ENCODE measurements at regions not wholly inside any gene's neighbourhood (a gene's known extent, or its start where the extent isn't known, plus 50 kb on each side); places are given as distances from the start of the nearest gene placed in this dataset.
"Not testable (repeated sequence)": the region's sequence is repeated elsewhere in the genome, so short reads cannot be mapped to it uniquely, and the experiment has no call there.

GRCh38 chr1:119209061-119209460, 68.6 kb upstream of the WARS2 start:
- intact Hi-C loops (cut with DNase I, micrococcal nuclease) = no loop called here
- Mint-ChIP-seq H3K4me3 (no peak overlapping the region), H3K27me3 (no peaks in the 10 kb centered on the region), H3K9me3 (peaks cover 10% of the 10 kb centered on the region), H3K4me1 (ENCODE audit: low read depth) (no peaks in the 10 kb centered on the region), H3K27ac (no peak overlapping the region), H3K36me3 (ENCODE audit: low read depth) (peaks cover 41% of the 10 kb centered on the region)
- POLR2A ChIA-PET = no interaction called here
- Histone ChIP-seq H3K9me3 (ENCODE audit: control insufficient read depth in 1 of 2, insufficient read depth in 1 of 2, low read length in 2 of 2) (no peaks in the 10 kb centered on the region), H3K27me3 (ENCODE audit: control insufficient read depth in 1 of 2, insufficient read depth in 2 of 2, low read length in 2 of 2) (no peaks in the 10 kb centered on the region), H3K4me1 (ENCODE audit: insufficient read depth, low read length) (no peaks in the 10 kb centered on the region), H3K27ac (ENCODE audit: low read depth in 1 of 2, low read length in 2 of 2) (no peak overlapping the region), H3K4me3 (ENCODE audit: low read length) (no peak overlapping the region), H3K36me3 (ENCODE audit: insufficient read depth, low read length) (peaks cover 2% of the 10 kb centered on the region)
- no peak for ATAC-seq (ENCODE audit: poor library complexity)
- no peak for TF ChIP-seq CTCF (IDR thresholded peaks at IDR 0.05)
- no peak for DNase-seq
- CTCF ChIA-PET = no interaction called here

DNA sequence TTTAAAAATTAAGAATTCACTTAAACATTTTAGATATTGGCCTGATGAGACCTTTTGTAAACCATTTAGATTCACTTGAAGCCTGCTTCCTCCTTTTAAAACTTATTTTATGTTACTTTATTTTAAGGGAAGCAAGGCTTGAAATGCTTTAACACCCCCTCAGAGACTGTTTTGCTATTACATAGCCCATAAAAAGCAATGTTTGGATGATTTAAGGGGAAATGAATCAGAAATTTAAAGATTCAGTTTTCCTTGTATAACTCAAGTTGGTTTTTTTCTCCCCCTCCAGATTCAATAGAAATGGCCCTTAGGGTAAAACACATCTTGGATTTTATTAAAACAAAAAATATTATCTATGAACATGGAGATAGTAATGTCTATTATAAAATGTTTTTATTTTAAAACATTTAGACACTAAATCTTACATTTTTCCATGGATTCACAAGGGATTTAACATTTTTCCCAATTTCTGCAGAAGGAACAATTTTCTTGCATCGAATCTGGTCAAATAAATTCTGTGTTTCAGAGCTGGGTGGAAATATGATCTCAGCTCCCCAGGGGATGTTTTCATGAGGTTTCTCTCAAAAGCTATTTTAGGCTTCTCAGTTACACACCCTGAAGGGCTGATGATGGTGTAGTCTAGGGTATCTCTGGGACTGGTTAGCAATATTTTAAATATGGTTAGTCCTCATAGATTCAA, 69.3 kb upstream of the WARS2 start:
- CTCF ChIA-PET = interaction anchor here (1.4 kb wide), 1 partner anchor 13 kb away, joined by 4 read pairs; no protein-coding TSS in a partner anchor
- Mint-ChIP-seq H3K27ac (no peak overlapping the region), H3K36me3 (ENCODE audit: low read depth) (peaks cover 41% of the 10 kb centered on the region), H3K4me1 (ENCODE audit: low read depth) (no peaks in the 10 kb centered on the region), H3K27me3 (no peaks in the 10 kb centered on the region), H3K4me3 (no peak overlapping the region), H3K9me3 (peaks cover 10% of the 10 kb centered on the region)
- intact Hi-C loops (cut with DNase I, micrococcal nuclease) = no loop called here
- no peak overlapping the region for H3K27ac ChIP-seq (ENCODE audit: low read depth in 1 of 2, low read length in 2 of 2)
- H3K9me3 ChIP-seq (ENCODE audit: control insufficient read depth in 1 of 2, insufficient read depth in 1 of 2, low read length in 2 of 2) = peaks cover 0 to under 1% of the 10 kb centered on the region in 2 experiments
- DNase-seq (no peak), ATAC-seq (ENCODE audit: poor library complexity) (no peak)
- POLR2A ChIA-PET = no interaction called here
- H3K36me3 ChIP-seq (ENCODE audit: insufficient read depth, low read length) = peaks cover 2% of the 10 kb centered on the region
- no peaks in the 10 kb centered on the region for H3K27me3 ChIP-seq (ENCODE audit: control insufficient read depth in 1 of 2, insufficient read depth in 2 of 2, low read length in 2 of 2)
- no peaks in the 10 kb centered on the region for H3K4me1 ChIP-seq (ENCODE audit: insufficient read depth, low read length)
- TF ChIP-seq CTCF (IDR thresholded peaks at IDR 0.05) = no peak
- no peak overlapping the region for H3K4me3 ChIP-seq (ENCODE audit: low read length)

GRCh38 chr1:119210296-119210649, 69.8 kb upstream of the WARS2 start:
- Histone ChIP-seq H3K27me3 (ENCODE audit: control insufficient read depth in 1 of 2, insufficient read depth in 2 of 2, low read length in 2 of 2) (no peaks in the 10 kb centered on the region), H3K27ac (ENCODE audit: low read depth in 1 of 2, low read length in 2 of 2) (no peak overlapping the region), H3K9me3 (ENCODE audit: control insufficient read depth in 1 of 2, insufficient read depth in 1 of 2, low read length in 2 of 2) (peaks cover 0 to 5% of the 10 kb centered on the region in 2 experiments), H3K36me3 (ENCODE audit: insufficient read depth, low read length) (peaks cover 2% of the 10 kb centered on the region), H3K4me3 (ENCODE audit: low read length) (no peak overlapping the region), H3K4me1 (ENCODE audit: insufficient read depth, low read length) (no peaks in the 10 kb centered on the region)
- TF ChIP-seq CTCF (IDR thresholded peaks at IDR 0.05) = no peak
- CTCF ChIA-PET = interaction anchor here (1.4 kb wide), 1 partner anchor 13 kb away, joined by 4 read pairs; no protein-coding TSS in a partner anchor
- no peak overlapping the region for H3K4me3 Mint-ChIP-seq
- POLR2A ChIA-PET = no interaction called here
- H3K27ac Mint-ChIP-seq = no peak overlapping the region
- no peaks in the 10 kb centered on the region for H3K27me3 Mint-ChIP-seq
- H3K4me1 Mint-ChIP-seq (ENCODE audit: low read depth) = no peaks in the 10 kb centered on the region
- H3K9me3 Mint-ChIP-seq = peaks cover 10% of the 10 kb centered on the region
- DNase-seq (no peak), ATAC-seq (ENCODE audit: poor library complexity) (no peak)
- intact Hi-C loops (cut with DNase I, micrococcal nuclease) = no loop called here
- H3K36me3 Mint-ChIP-seq (ENCODE audit: low read depth) = peaks cover 41% of the 10 kb centered on the region

GRCh38 chr1:119213213-119213612, 72.8 kb upstream of the WARS2 start:
- H3K4me3 Mint-ChIP-seq; intact Hi-C loops (cut with DNase I, micrococcal nuclease); DNase-seq; H3K27me3 ChIP-seq (ENCODE audit: control insufficient read depth in 1 of 2, insufficient read depth in 2 of 2, low read length in 2 of 2); H3K27ac Mint-ChIP-seq; H3K4me1 Mint-ChIP-seq (ENCODE audit: low read depth); POLR2A ChIA-PET; H3K36me3 ChIP-seq (ENCODE audit: insufficient read depth, low read length); H3K9me3 ChIP-seq (ENCODE audit: control insufficient read depth in 1 of 2, insufficient read depth in 1 of 2, low read length in 2 of 2); CTCF ChIA-PET; H3K27ac ChIP-seq (ENCODE audit: low read depth in 1 of 2, low read length in 2 of 2); H3K4me3 ChIP-seq (ENCODE audit: low read length); ATAC-seq (ENCODE audit: poor library complexity); H3K4me1 ChIP-seq (ENCODE audit: insufficient read depth, low read length); H3K27me3 Mint-ChIP-seq: not testable (repeated sequence)
- peaks cover 10% of the 10 kb centered on the region for H3K9me3 Mint-ChIP-seq
- peaks cover 36% of the 10 kb centered on the region for H3K36me3 Mint-ChIP-seq (ENCODE audit: low read depth)

- H3K27ac Mint-ChIP-seq; CTCF ChIA-PET; intact Hi-C loops (cut with DNase I, micrococcal nuclease); H3K27ac ChIP-seq (ENCODE audit: low read depth in 1 of 2, low read length in 2 of 2); H3K4me3 ChIP-seq (ENCODE audit: low read length); ATAC-seq (ENCODE audit: poor library complexity); H3K36me3 ChIP-seq (ENCODE audit: insufficient read depth, low read length); H3K4me3 Mint-ChIP-seq; POLR2A ChIA-PET; H3K27me3 ChIP-seq (ENCODE audit: control insufficient read depth in 1 of 2, insufficient read depth in 2 of 2, low read length in 2 of 2); DNase-seq; H3K27me3 Mint-ChIP-seq; H3K9me3 ChIP-seq (ENCODE audit: control insufficient read depth in 1 of 2, insufficient read depth in 1 of 2, low read length in 2 of 2); H3K4me1 Mint-ChIP-seq (ENCODE audit: low read depth); H3K4me1 ChIP-seq (ENCODE audit: insufficient read depth, low read length): not testable (repeated sequence)
- Mint-ChIP-seq H3K9me3 (peaks cover 10% of the 10 kb centered on the region), H3K36me3 (ENCODE audit: low read depth) (peaks cover 24% of the 10 kb centered on the region)
Observed at GRCh38 chr1:119214961-119215360, 74.5 kb upstream of the WARS2 start.
